Activated T-cell treated with anti-CD3 and anti-CD28 coated beads, Interleukin-2, amount 50 U/mL, for 72 hours (primary cell): ENCODE measurements at regions not wholly inside any gene's neighbourhood (a gene's known extent, or its start where the extent isn't known, plus 50 kb on each side); places are given as distances from the start of the nearest gene placed in this dataset.

Experiments used
- ATAC-seq, 2 donors: fragments of 150-1000 bp; cut with Tn5 transposase; replicated peaks in 1 of 2; 2 replicates each; pipeline ENCODE4 v1.10.0; 2021; ENCODE audit warnings: moderate library complexity in 2 of 2, mild to moderate bottlenecking in 1 of 2
- DNase-seq, 2 donors: peaks; one replicate each; pipeline ENCODE4 v3.0.0; 2021 to 2022; ENCODE audit warnings: mixed read lengths in 1 of 2
- H3K27ac Mint-ChIP-seq: one replicate; pipeline ENCODE4 v1.8.0; 2022; ENCODE audit warnings: mild to moderate bottlenecking, moderate library complexity, mixed read lengths
- H3K27me3 Mint-ChIP-seq: one replicate; pipeline ENCODE4 v1.8.0; 2022; ENCODE audit warnings: low read depth, mixed read lengths
- H3K36me3 Mint-ChIP-seq, 2 donors: one replicate each; pipeline ENCODE4 v1.8.0; 2022; ENCODE audit warnings: mixed read lengths in 2 of 2, mild to moderate bottlenecking in 1 of 2; ENCODE audit not compliant: insufficient read depth in 2 of 2
- H3K4me1 Mint-ChIP-seq: one replicate; pipeline ENCODE4 v1.8.0; 2022; ENCODE audit warnings: low read depth, mixed read lengths
- H3K4me3 Mint-ChIP-seq, 2 donors: one replicate each; pipeline ENCODE4 v1.8.0; 2022; ENCODE audit warnings: mild to moderate bottlenecking in 2 of 2, mixed read lengths in 2 of 2, moderate library complexity in 2 of 2
- H3K9me3 Mint-ChIP-seq, 2 donors: one replicate each; pipeline ENCODE4 v1.8.0; 2022; ENCODE audit warnings: mixed read lengths in 2 of 2

DNA sequence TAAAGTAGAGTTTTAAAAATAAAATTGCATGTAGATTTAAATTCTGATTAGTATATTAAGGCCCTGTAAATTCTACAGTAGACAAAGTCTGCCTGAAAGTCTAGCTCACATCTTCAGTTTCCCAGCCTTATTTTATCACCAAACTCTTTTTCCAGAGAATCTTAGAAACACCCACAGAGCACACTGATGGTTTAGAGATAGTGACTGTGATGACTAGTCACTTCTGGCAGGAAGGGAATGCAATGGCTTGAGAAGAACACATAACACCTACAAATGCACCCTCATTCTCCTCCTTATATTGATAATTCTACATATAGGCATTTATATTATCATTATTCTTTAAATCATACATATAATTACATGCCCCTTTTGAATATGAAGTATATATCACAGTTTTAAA is 232.9 kb downstream of the ARAP2 start:
- no peaks in the 10 kb centered on the region for H3K27me3 Mint-ChIP-seq
- H3K9me3 Mint-ChIP-seq = peaks cover 2% of the 10 kb centered on the region in 2 donors
- no peak for DNase-seq
- no peaks in the 10 kb centered on the region for H3K36me3 Mint-ChIP-seq
- no peaks in the 10 kb centered on the region for H3K4me1 Mint-ChIP-seq
- no peak overlapping the region for H3K4me3 Mint-ChIP-seq
- no peak overlapping the region for H3K27ac Mint-ChIP-seq
- ATAC-seq = no peak

DNA sequence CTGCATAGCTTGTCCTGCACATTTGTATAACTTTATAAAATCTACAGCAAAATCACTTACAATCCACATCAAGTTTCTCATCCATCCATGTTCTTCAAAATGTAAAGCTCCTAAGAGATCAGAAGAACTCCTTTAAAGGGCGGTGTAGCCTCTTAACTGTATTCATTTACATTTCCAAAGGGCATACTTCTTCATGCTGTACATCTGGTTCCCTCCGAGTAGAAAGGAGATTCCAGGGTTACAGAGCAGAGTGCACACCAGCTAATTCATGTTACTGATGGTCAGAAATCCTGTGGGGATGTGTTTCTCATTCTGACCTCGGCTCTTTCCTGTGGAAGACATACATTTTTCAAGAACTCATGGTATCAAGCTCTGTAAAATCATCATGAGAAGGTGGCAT is 231.8 kb downstream of the ARAP2 start:
- Mint-ChIP-seq H3K27ac (no peak overlapping the region), H3K4me1 (no peaks in the 10 kb centered on the region), H3K27me3 (no peaks in the 10 kb centered on the region), H3K9me3 (peaks cover 2% of the 10 kb centered on the region in 2 donors), H3K36me3 (no peaks in the 10 kb centered on the region), H3K4me3 (no peak overlapping the region)
- DNase-seq = no peak
- ATAC-seq = no peak

DNA sequence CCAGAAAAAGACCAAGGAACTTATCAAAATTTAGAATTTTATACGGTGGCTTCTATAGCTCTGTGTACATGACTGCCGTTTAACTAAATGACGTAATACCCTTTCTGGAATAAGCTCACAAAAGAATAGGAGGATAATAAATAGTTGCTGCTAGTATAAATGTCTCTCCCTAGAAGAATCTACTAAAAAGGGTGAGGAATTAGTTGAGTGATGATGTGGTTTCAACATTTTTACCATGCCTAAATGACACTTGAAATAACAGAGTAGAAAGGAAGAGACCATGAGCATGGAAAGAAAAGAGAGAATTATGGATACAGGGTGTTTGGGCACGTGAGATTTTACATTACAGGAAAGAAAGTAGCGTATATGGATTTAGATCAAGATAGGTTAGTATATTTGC is 231.1 kb downstream of the ARAP2 start:
- Mint-ChIP-seq H3K4me3 (no peak overlapping the region), H3K4me1 (no peaks in the 10 kb centered on the region), H3K36me3 (no peaks in the 10 kb centered on the region), H3K27me3 (no peaks in the 10 kb centered on the region), H3K9me3 (peaks cover 2% of the 10 kb centered on the region in 2 donors), H3K27ac (no peak overlapping the region)
- no peak for DNase-seq
- no peak for ATAC-seq
